Astrocyte (in vitro differentiated cells and primary cell): ENCODE measurements at regions not wholly inside any gene's neighbourhood (a gene's known extent, or its start where the extent isn't known, plus 50 kb on each side); places are given as distances from the start of the nearest gene placed in this dataset.

Source experiments
- DNase-seq: peaks from one replicate; pipeline ENCODE4 v3.0.0-alpha.2; 2010; ENCODE audit warnings: low read depth
- FAIRE-seq: peaks from 2 replicates; lab custom pipeline; 2011; peaks lifted over from hg19 to GRCh38; lab: Jason Lieb, UNC
- H2AFZ ChIP-seq: 2 replicates; pipeline ENCODE4 v1.6.0; 2012; ENCODE audit warnings: low read depth, low read length, inconsistent platforms
- H3K27ac ChIP-seq: 2 replicates; pipeline ENCODE4 v1.5.1; 2011; ENCODE audit warnings: low read depth, low read length, inconsistent platforms
- H3K27me3 ChIP-seq: 2 replicates; pipeline ENCODE4 v1.6.0; 2011; ENCODE audit warnings: low read length, inconsistent platforms; ENCODE audit not compliant: insufficient read depth
- H3K36me3 ChIP-seq: 2 replicates; pipeline ENCODE4 v1.5.1; 2011; ENCODE audit warnings: low read length, inconsistent platforms; ENCODE audit not compliant: insufficient read depth
- H3K4me1 ChIP-seq: 2 replicates; pipeline ENCODE4 v1.5.1; 2011; ENCODE audit warnings: low read length, inconsistent platforms; ENCODE audit not compliant: insufficient read depth
- H3K4me2 ChIP-seq: 2 replicates; pipeline ENCODE4 v1.6.0; 2012; ENCODE audit warnings: low read length, inconsistent platforms
- H3K4me3 ChIP-seq: 2 replicates; pipeline ENCODE4 v1.5.1; 2011; ENCODE audit warnings: low read depth, mild to moderate bottlenecking, low read length, inconsistent platforms; ENCODE audit not compliant: insufficient read depth
- H3K79me2 ChIP-seq: 2 replicates; pipeline ENCODE4 v1.6.0; 2012; ENCODE audit warnings: mild to moderate bottlenecking, low read length, inconsistent platforms; ENCODE audit not compliant: insufficient read depth
- H3K9ac ChIP-seq: 2 replicates; pipeline ENCODE4 v1.6.0; 2012; ENCODE audit warnings: mild to moderate bottlenecking, low read length, inconsistent platforms
- H3K9me3 ChIP-seq: 2 replicates; pipeline ENCODE4 v1.5.1; 2012; ENCODE audit warnings: low read depth, mild to moderate bottlenecking, low read length, inconsistent platforms; ENCODE audit not compliant: insufficient read depth
- H4K20me1 ChIP-seq: 2 replicates; pipeline ENCODE4 v1.6.0; 2012; ENCODE audit warnings: low read length, inconsistent platforms; ENCODE audit not compliant: insufficient read depth
- H3K27ac Mint-ChIP-seq: one replicate; pipeline ENCODE4 v1.8.0; 2021; ENCODE audit warnings: mild to moderate bottlenecking, mixed read lengths; ENCODE audit not compliant: unreplicated experiment
- H3K27me3 Mint-ChIP-seq: one replicate; pipeline ENCODE4 v1.8.0; 2021; ENCODE audit warnings: low read depth, mixed read lengths; ENCODE audit not compliant: unreplicated experiment
- H3K36me3 Mint-ChIP-seq: one replicate; pipeline ENCODE4 v1.8.0; 2021; ENCODE audit warnings: low read depth, mixed read lengths; ENCODE audit not compliant: unreplicated experiment
- H3K4me1 Mint-ChIP-seq: one replicate; pipeline ENCODE4 v1.8.0; 2021; ENCODE audit warnings: low read depth, mixed read lengths; ENCODE audit not compliant: unreplicated experiment
- H3K4me3 Mint-ChIP-seq: one replicate; pipeline ENCODE4 v1.8.0; 2021; ENCODE audit warnings: mild to moderate bottlenecking, moderate library complexity, mixed read lengths; ENCODE audit not compliant: unreplicated experiment
- H3K9me3 Mint-ChIP-seq: one replicate; pipeline ENCODE4 v1.8.0; 2021; ENCODE audit warnings: mild to moderate bottlenecking, mixed read lengths; ENCODE audit not compliant: unreplicated experiment
- CTCF ChIP-seq: IDR thresholded peaks from 2 replicates; pipeline ENCODE4 v1.5.1; 2011; ENCODE audit warnings: low read depth, mild to moderate bottlenecking, inconsistent platforms, low read length, moderate library complexity; ENCODE audit not compliant: insufficient read depth
- EZH2 ChIP-seq: IDR thresholded peaks from 2 replicates; pipeline ENCODE4 v1.6.1; 2012; ENCODE audit warnings: mild to moderate bottlenecking, low read length, inconsistent platforms; ENCODE audit not compliant: insufficient read depth

- FAIRE-seq: no peak
- Mint-ChIP-seq H3K36me3 (no peaks in the 10 kb centered on the region), H3K27me3 (peaks cover 3% of the 10 kb centered on the region), H3K4me1 (no peaks in the 10 kb centered on the region), H3K4me3 (no peak overlapping the region), H3K27ac (no peak overlapping the region), H3K9me3 (peaks cover 12% of the 10 kb centered on the region)
- no peak for TF ChIP-seq EZH2
- TF ChIP-seq CTCF: no peak
- Histone ChIP-seq H3K27ac (no peak overlapping the region), H3K4me3 (no peak overlapping the region), H3K27me3 (no peaks in the 10 kb centered on the region), H2AFZ (no peak overlapping the region), H3K9me3 (no peaks in the 10 kb centered on the region), H3K79me2 (no peaks in the 10 kb centered on the region), H3K9ac (no peak overlapping the region), H3K36me3 (no peaks in the 10 kb centered on the region), H3K4me2 (no peak overlapping the region), H4K20me1 (no peaks in the 10 kb centered on the region), H3K4me1 (no peaks in the 10 kb centered on the region)
- no peak for DNase-seq
Measured at GRCh38 chr17:72274614-72275013, 153.8 kb downstream of the SOX9 start.

- TF ChIP-seq EZH2 (no peak), CTCF (no peak)
- no peak overlapping the region for H3K27ac Mint-ChIP-seq
- H3K9me3 Mint-ChIP-seq: peaks cover 4% of the 10 kb centered on the region
- no peaks in the 10 kb centered on the region for H3K4me1 Mint-ChIP-seq
- Histone ChIP-seq H3K27ac (no peak overlapping the region), H3K36me3 (no peaks in the 10 kb centered on the region), H3K4me2 (no peak overlapping the region), H3K27me3 (no peaks in the 10 kb centered on the region), H3K9me3 (no peaks in the 10 kb centered on the region), H3K79me2 (no peaks in the 10 kb centered on the region), H4K20me1 (no peaks in the 10 kb centered on the region), H3K4me1 (no peaks in the 10 kb centered on the region), H2AFZ (no peak overlapping the region), H3K4me3 (no peak overlapping the region), H3K9ac (no peak overlapping the region)
- H3K4me3 Mint-ChIP-seq: no peak overlapping the region
- no peaks in the 10 kb centered on the region for H3K36me3 Mint-ChIP-seq
- DNase-seq: no peak
- H3K27me3 Mint-ChIP-seq: no peaks in the 10 kb centered on the region
- no peak for FAIRE-seq
Measured at GRCh38 chr17:72280881-72281280, 160.1 kb downstream of the SOX9 start.

DNA sequence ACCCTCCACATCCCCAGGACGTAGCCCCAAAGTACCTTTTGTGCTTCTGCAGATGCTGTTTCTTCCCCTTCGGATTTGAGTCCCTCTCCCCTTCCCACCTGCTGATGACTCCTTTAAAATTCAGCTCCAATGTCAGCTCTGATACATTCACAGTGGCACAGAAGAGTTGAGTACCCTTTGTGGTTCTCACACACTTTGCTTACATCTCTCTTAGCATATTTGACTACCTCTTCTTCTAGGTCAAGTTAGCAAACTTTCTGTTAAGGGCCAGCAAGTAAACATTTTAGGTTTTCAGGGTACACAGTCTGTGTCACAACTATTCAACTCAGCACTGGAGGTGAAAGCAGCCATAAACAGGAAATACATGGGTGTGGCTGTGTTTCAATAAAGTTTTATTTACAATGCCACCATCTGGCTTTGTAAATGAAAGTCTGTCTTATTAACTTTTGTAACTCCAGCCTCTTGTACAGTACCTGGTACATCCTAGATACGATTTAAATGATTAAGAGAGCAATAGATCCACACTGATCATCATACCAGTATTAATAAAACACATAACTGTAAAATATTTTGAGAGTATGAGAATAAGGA lies 161.7 kb downstream of the SOX9 start:
- H3K4me1 Mint-ChIP-seq: no peaks in the 10 kb centered on the region

More for the DNA sequence above, 161.7 kb downstream of the SOX9 start:
- peaks cover 1% of the 10 kb centered on the region for H3K9me3 Mint-ChIP-seq
- H3K4me3 Mint-ChIP-seq: no peak overlapping the region
- H2AFZ ChIP-seq: no peak overlapping the region
- H3K27me3 Mint-ChIP-seq: peaks cover 6% of the 10 kb centered on the region
- no peak overlapping the region for H3K4me2 ChIP-seq
- no peaks in the 10 kb centered on the region for H4K20me1 ChIP-seq
- no peak for TF ChIP-seq EZH2
- no peak for TF ChIP-seq CTCF
- no peaks in the 10 kb centered on the region for H3K36me3 ChIP-seq
- FAIRE-seq (no peak), DNase-seq (no peak)
- no peak overlapping the region for H3K27ac Mint-ChIP-seq
- H3K9ac ChIP-seq: no peak overlapping the region
- H3K4me3 ChIP-seq: no peak overlapping the region
- H3K36me3 Mint-ChIP-seq: no peaks in the 10 kb centered on the region
- no peaks in the 10 kb centered on the region for H3K27me3 ChIP-seq
- H3K27ac ChIP-seq: no peak overlapping the region
- H3K4me1 ChIP-seq: no peaks in the 10 kb centered on the region
- no peaks in the 10 kb centered on the region for H3K79me2 ChIP-seq
- no peaks in the 10 kb centered on the region for H3K9me3 ChIP-seq
